Stimulated activated CD4-positive, alpha-beta T cell treated with anti-CD3 and anti-CD28 coated beads, Interleukin-4, amount 100 ng/mL, for 48 hours (primary cell): ENCODE measurements at regions not wholly inside any gene's neighbourhood (a gene's known extent, or its start where the extent isn't known, plus 50 kb on each side); places are given as distances from the start of the nearest gene placed in this dataset.
"Not testable (repeated sequence)": the region's sequence is repeated elsewhere in the genome, so short reads cannot be mapped to it uniquely, and the experiment has no call there.

ENCODE experiments used
- DNase-seq, 2 donors: peaks; one replicate each; pipeline ENCODE4 v3.0.0-alpha.2; 2020; ENCODE audit warnings: low read depth in 2 of 2

DNA sequence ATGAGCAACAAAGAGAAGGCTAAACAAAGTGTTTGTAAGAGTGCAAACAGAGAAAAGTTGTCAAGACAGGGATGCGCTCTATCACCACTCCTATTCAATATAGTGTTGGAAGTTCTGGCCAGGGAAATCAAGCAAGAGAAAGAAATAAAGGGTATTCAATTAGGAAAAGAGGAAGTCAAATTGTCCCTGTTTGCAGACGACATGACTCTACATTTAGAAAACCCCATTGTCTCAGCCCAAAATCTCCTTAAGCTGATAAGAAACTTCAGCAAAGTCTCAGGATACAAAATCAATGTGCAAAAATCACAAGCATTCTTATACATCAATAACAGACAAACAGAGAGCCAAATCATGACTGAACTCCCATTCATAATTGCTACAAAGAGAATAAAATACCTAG lies 143.4 kb upstream of the POGK start:
- not testable (repeated sequence) for DNase-seq

DNA sequence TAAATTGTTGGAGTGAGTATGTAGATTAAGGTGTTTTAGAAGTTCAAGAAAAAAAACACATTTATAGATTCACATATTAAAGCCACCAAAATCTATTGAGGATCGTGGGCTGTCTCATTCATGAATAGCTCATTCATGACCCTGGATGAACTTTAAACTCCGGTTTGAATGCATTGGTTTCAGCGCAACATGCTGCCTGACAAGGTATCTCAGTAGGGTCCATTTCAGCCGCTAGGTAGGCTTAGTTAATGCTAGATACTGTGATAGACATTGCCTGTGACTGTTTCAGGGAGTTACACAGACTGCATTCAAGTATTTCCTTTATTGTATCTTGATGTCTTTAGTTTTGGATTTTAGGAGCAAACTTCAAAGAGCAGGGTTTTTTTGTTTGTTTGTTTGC lies 140.5 kb upstream of the POGK start:
- DNase-seq = no peak

GRCh38 chr1:166699613-166700012 lies 139.7 kb upstream of the POGK start:
- no peak for DNase-seq

GRCh38 chr1:166700696-166701095 lies 138.6 kb upstream of the POGK start:
- no peak for DNase-seq

DNA sequence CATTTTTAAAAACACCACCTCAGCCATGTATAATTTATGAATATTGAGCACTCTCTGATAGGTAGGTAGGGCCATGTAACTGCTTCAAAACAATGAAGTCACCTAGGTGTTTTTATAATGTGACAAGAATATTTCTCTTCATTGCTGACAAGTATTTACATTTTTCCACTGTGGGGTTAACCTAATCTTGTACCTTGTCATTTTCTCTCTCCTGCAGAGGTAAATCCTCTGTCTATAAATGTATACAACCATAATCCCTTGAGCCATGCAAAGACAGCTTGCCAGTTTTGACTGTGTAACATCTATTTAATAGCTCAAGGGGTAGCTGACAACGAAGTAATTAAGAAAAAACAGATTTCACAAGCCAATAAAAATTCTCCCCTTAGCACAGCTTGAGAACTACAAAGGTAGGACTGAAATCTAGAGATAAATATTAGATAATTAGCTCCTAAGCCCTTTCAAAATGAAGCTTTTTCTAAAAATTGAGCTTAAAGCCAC lies 137.6 kb upstream of the POGK start:
- DNase-seq = no peak

GRCh38 chr1:166703141-166703540 lies 136.1 kb upstream of the POGK start:
- DNase-seq = no peak

- no peak for DNase-seq
Measured at GRCh38 chr1:166703726-166704462, 135.4 kb upstream of the POGK start.

DNA sequence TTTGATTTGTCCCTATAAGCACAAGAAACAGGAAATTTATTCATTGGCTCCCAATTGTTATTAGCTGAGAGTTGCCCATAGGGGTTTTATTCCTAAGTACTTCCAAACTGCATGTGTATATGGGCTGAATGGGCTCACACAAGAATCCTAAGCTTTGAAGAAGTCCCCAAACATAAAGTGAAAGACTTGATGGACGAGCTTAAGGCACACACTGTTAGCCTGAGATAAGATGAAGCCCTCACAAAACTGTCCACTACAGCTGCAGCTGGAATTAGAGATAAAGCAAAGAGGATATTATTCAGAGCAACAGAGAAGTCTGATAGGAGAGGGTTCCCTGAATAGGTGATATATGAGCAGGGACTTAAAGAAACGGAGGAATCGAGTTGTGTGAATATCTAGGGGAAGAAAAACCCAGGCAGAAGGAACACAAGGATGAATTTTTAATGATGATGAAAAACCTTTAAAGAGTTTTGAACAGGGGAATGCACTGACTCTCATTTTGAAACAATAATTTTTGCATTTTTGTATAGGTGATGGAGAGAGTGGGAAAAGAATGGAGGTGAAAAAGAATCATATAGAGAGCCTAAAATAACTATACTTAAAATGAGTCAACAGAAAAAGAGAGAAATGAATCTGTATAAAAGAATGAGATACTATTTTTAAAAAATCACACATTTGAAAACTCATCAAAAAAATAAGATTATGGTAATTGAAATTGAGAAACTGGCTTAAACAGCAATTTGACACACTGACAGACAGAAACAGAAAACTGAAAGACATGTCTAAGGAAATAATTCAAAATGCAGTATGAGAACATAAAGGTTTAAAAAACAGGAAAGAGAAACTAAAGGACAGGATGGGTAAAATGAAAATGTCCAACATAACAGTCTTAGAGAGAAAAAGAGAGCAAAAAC lies 133.6 kb upstream of the POGK start:
- DNase-seq = no peak

DNA sequence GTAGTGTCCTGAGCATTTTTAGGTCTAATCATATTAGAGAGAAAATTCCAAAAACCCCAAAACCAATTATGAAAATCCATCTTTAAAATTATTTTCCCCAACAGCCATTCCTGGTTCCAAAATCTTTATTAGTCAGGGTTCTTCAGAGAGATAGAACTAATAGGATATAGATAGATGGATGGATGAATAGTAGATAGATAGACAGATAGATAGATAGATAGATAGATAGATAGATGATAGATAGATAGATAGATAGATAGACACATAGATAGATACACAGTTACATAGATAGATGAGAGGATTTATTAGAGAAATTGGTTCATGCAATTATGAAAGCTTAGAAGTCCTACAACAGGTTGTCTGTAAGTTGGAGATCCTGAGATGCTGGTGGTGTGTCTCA lies 122.7 kb upstream of the POGK start:
- no peak for DNase-seq

DNA sequence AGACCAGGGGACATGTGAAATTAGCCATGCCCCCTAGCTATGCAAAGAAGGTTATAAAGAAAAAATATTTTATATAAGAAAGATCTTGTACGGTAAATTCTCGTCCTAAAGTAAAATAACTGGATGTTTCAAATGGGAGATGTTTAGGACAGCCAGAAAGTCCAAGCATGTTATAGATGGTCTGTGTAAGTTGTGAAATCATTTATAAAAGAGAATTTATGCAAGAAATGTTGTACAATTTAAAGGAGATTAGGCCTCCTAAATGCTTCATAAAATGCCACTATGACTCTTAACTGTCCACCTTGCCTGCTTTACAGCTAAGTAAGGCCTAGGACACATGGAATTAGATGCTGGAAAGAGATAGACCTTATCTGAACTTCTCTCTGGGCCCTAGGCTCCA lies 118.1 kb upstream of the POGK start:
- no peak for DNase-seq

DNA sequence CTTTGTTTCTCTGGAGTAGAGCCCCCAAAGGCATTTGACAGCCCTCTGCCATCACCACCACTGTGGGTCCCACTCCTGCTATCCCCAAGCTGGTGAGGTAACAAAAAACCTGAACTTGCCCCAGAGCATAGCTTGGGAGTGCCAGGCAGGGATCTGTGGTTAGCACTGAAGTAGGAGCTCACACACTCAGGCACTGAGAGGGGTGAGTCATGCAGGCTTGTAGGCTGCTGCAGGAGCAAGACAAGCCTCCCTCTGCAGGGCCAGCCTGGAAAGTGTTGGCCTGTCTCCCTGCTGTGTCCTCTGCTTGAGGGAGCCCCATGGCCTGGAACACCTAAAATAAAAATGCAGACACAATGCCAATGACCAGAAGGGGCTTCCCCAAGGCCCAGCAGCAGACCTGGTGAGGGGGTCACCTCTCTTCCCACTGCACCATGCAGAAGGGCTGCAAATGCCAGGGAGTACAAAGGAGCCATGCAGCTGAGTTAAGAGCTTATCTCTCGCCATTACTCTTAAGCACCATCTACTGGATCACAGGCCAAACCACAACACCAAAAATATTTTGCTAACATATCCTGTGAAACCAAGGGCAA lies 108.9 kb upstream of the POGK start:
- DNase-seq = no peak

GRCh38 chr1:166738140-166738539 lies 101.1 kb upstream of the POGK start:
- DNase-seq = no peak

GRCh38 chr1:166738873-166739272 lies 100.4 kb upstream of the POGK start:
- no peak for DNase-seq

- DNase-seq = no peak
Measured at GRCh38 chr1:166740668-166741276, 98.5 kb upstream of the POGK start.

DNA sequence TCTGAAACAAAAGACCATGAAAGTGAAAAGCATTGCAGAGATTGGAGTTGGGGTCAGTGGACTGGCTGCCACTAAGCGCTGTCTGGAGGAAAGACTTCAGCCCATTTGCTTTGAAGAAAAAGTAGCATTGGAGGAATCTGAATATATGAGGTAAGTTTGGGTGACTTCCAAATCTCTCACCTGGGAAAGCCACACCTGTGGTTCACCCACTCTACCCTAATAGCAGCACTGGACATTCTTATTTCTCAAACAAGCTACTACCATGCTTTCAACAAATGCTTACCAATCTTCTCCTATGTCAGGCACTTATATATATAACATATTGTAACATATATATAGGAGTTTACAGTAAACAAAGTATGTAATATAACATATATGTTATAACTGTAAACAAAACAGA lies 76.0 kb upstream of the POGK start:
- DNase-seq = no peak

DNA sequence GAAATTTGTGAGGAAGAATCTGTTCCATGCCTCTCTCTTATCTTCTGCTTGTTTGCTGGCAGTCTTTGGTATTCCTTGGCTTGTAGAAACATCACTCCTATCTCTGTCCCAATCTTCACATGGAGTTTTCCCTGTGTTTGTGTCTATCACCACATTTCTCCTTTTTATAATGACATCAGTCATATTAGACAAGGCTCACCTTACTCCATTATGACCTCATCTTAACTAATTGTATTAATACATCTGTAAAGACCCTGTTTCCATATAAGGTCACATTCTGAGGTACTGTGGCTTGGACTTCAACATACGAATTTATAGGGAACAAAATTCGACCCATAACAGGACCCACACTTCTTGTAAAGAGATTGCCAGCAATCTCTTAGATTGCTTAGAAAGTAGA lies 72.3 kb upstream of the POGK start:
- no peak for DNase-seq

- DNase-seq = not testable (repeated sequence)
Measured at GRCh38 chr1:166784646-166785045, 54.6 kb upstream of the POGK start.

DNA sequence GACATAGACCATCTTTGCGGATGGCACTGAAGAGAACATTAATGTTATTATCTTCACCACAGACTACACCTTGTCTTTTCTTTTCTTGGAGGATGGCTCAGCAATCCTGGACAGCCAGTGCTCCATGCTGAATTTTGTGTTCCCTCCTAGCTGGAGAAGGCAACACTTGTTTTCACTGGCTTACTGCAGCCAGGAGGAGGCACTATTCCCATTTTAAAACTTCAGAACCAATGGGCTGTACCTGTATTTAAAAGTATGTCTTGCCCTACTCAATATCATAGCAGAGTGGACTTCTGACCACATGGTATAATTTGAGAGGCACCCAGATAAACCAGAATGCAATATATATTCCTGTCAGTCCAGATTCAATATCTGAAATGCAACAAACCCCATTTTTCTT lies 53.3 kb upstream of the POGK start:
- DNase-seq = no peak

DNA sequence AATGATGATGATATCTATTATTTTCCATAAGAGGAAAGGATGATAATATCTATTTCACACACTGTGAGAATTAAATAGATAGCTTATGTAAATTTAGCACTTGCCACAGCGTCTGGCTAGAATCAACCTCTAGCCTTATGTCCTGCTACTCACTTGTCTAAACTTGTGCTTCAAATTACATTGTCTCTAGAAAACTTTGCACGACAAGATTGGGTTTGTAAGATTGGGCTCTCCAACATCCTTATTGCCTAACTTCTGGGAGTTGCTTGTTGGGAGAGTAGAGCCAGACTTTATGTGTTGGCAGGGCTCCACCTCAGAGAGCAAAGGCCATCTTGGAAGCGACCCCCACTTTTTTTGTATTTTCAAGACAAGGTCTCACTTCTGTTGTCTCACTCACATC lies 50.0 kb upstream of the POGK start:
- no peak for DNase-seq
